WTC11 (cell line): ENCODE measurements at regions not wholly inside any gene's neighbourhood (a gene's known extent, or its start where the extent isn't known, plus 50 kb on each side); places are given as distances from the start of the nearest gene placed in this dataset.

ENCODE experiments used
- MYBL2 ChIP-seq: sonication (generic); formaldehyde crosslinking; IDR thresholded peaks from 2 replicates; pipeline ENCODE4 v1.8.1; 2023; ENCODE audit warnings: mild to moderate bottlenecking, moderate library complexity, missing genetic modification reagents
- SP1 ChIP-seq: sonication (generic); formaldehyde crosslinking; conservative IDR thresholded peaks from 2 replicates; pipeline ENCODE4 v1.8.1; 2022; ENCODE audit warnings: missing genetic modification reagents
- USF1 ChIP-seq: sonication (generic); formaldehyde crosslinking; IDR thresholded peaks from 2 replicates; pipeline ENCODE4 v1.8.0; 2022; ENCODE audit warnings: mild to moderate bottlenecking, missing genetic modification reagents
- ZNF232 ChIP-seq: sonication (generic); formaldehyde crosslinking; IDR thresholded peaks from 2 replicates; pipeline ENCODE4 v1.8.0; 2022; ENCODE audit warnings: mild to moderate bottlenecking, missing genetic modification reagents
- TF ChIP-seq, protein P1 (sequence below): fragments of 200-600 bp; IDR thresholded peaks from 2 replicates; pipeline ENCODE4 v1.8.0; 2022; ENCODE audit warnings: antibody characterized with exemption

GRCh38 chr22:48507595-48508350 lies 1319.9 kb downstream of the BRD1 start:
- TF ChIP-seq ZNF232 (no peak), MYBL2 (CRISPR knock-in tag) (no peak), SP1 (CRISPR knock-in tag) (no peak), USF1 (CRISPR knock-in tag) (no peak)
- TF ChIP-seq, protein P1, sequence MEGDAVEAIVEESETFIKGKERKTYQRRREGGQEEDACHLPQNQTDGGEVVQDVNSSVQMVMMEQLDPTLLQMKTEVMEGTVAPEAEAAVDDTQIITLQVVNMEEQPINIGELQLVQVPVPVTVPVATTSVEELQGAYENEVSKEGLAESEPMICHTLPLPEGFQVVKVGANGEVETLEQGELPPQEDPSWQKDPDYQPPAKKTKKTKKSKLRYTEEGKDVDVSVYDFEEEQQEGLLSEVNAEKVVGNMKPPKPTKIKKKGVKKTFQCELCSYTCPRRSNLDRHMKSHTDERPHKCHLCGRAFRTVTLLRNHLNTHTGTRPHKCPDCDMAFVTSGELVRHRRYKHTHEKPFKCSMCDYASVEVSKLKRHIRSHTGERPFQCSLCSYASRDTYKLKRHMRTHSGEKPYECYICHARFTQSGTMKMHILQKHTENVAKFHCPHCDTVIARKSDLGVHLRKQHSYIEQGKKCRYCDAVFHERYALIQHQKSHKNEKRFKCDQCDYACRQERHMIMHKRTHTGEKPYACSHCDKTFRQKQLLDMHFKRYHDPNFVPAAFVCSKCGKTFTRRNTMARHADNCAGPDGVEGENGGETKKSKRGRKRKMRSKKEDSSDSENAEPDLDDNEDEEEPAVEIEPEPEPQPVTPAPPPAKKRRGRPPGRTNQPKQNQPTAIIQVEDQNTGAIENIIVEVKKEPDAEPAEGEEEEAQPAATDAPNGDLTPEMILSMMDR = no peak
